ENCODE measurements at regions not wholly inside any gene's neighbourhood (a gene's known extent, or its start where the extent isn't known, plus 50 kb on each side); places are given as distances from the start of the nearest gene placed in this dataset.

DNA sequence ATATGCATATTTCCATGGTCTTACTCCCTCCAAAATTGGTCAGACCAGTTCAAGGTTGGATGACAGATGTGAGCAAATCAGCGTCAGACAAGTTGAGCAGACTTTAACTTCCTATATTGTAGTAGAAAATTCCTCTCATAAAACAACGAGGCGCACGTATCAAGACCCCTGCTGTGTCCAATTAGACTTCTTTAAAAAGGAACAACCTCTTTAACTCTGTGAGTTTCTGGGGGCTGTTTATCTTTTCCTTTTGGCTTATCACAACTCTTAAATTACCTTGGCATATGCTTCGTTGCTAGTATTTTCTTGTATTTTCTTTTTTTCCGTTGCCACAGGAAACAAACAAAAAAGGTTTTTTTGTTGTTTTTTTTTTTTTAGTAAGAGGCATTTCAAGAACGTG lies 398.2 kb upstream of the WWC1 start:
- Histone ChIP-seq H3K36me3 (replicated peaks in 1 of 2; ENCODE audit: insufficient read depth in 1 of 2, low read depth in 2 of 2) (no peaks in the 10 kb centered on the region), H3K4me3 (no peak overlapping the region), H3K27ac (no peak overlapping the region), H3K4me1 (no peaks in the 10 kb centered on the region), H3K9me3 (no peaks in the 10 kb centered on the region), H3K27me3 (no peaks in the 10 kb centered on the region)
- intact Hi-C loops (cut with DNase I) = no loop called here
- DNase-seq = no peak
- TF ChIP-seq, protein P1, sequence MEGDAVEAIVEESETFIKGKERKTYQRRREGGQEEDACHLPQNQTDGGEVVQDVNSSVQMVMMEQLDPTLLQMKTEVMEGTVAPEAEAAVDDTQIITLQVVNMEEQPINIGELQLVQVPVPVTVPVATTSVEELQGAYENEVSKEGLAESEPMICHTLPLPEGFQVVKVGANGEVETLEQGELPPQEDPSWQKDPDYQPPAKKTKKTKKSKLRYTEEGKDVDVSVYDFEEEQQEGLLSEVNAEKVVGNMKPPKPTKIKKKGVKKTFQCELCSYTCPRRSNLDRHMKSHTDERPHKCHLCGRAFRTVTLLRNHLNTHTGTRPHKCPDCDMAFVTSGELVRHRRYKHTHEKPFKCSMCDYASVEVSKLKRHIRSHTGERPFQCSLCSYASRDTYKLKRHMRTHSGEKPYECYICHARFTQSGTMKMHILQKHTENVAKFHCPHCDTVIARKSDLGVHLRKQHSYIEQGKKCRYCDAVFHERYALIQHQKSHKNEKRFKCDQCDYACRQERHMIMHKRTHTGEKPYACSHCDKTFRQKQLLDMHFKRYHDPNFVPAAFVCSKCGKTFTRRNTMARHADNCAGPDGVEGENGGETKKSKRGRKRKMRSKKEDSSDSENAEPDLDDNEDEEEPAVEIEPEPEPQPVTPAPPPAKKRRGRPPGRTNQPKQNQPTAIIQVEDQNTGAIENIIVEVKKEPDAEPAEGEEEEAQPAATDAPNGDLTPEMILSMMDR (IDR thresholded peaks at IDR 0.05) = no peak
- TF ChIP-seq POLR2A (IDR thresholded peaks at IDR 0.05) = no peak
- WGBS, 2 donors = 48 to 57% methylated on average over 7 of the region's 7 CpGs
- no peak for ATAC-seq

DNA sequence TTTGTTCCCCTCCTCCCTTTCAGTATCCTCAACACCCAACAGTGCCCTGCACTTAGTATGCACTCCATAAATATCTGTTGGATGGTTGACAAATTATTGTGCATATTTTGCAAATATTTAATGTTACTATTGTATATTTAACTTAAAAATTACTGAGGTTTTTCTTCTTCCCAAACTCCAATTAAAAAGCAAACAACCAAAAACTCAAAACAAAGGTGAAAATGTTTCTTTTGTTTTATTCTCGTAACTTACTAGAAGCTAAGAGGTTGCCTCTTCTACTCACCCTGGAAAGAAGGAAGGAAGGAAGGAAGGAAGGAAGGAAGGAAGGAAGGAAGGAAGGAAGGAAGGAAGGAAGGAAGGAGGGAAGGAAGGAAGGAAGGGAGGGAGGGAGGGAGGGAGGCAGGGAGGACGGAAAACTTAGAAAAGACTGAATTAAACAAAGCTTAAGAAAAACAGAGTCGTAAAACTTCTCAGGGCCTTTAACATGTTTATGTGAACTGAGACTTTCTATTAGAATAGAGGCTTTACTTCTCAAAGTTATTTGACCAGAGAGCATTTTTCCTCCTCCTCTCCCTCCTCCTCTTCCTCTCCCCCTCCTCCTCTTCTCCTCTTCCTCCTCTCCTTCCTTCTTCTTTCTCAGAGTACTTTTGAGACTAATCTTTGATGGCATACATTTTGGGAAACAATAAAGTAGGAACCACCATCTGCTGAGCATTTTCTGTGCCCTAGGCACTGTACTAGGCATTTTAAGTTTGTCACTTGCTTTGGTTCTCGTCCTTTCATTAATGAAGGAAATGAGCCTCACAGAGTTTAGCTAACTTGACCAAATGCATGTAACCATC lies 396.6 kb upstream of the WWC1 start:
- intact Hi-C loops (cut with DNase I) = no loop called here

DNA sequence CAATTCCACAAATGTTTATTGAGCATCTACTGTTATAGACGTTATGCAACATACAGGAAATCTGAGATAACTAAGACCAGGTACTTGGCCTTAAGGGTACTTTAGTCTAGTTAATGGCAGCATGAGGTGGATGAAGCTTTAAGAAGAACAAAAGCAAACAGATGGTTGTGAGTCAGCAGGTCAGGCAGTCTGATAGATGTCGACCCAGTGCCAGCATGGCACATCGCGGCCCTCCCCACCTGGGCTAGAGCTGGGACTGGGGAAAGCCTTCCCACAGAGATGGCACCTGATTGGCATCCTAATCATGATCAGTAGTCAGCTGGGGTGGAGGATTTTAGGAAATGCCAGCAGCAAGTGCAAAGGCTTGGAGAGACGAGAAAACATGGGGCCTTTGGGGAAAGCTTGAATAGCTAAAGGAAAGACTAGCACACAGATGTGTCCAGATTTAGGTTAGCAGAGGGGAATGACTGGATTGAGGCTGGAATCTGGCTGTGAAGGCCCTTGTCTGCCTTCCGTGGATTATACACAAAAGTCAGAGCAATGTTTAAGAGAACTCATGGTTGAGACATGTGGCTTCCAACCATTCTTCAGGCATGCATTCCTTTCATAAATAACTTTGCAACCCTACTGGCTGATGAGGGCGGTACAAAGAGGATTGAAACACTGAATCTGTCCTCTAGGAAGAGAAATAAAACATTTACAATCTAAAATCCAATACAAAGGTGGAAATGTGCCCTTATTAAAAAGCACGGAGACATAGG lies 395.4 kb upstream of the WWC1 start:
- 74 to 81% methylated on average over 8 of the region's 8 CpGs for WGBS, 2 donors
- ATAC-seq = no peak
- H3K9me3 ChIP-seq = no peaks in the 10 kb centered on the region

More for the DNA sequence above, 396.6 kb upstream of the WWC1 start:
- WGBS, 2 donors = 64 to 70% methylated on average over 4 of the region's 4 CpGs
- no peak overlapping the region for H3K4me3 ChIP-seq
- H3K9me3 ChIP-seq = no peaks in the 10 kb centered on the region
- H3K36me3 ChIP-seq (replicated peaks in 1 of 2; ENCODE audit: insufficient read depth in 1 of 2, low read depth in 2 of 2) = no peaks in the 10 kb centered on the region
- no peaks in the 10 kb centered on the region for H3K4me1 ChIP-seq
- H3K27me3 ChIP-seq = no peaks in the 10 kb centered on the region
- TF ChIP-seq, protein P1 (IDR thresholded peaks at IDR 0.05) = no peak
- DNase-seq (no peak), ATAC-seq (no peak)
- no peak overlapping the region for H3K27ac ChIP-seq

DNA sequence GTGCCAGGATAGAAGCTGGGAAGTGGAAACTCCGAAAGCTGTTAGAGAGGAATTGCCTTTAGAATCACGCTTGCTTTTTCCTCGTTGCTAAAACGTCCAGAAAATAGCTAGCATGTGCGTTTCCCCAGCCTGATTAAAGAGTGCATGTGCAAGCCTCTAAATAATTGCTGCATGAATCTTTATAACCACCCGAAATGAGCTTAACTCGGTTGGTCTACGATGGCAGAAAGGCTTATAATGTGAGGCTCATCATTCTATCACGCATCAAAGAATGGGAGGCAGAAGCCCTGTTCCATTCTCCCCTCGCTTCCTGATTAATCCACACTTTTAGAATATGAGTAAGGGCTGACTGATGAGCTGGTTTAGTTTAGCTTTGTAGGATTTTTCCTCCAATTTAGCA lies 394.6 kb upstream of the WWC1 start:
- DNase-seq (no peak), ATAC-seq (no peak)
- no peaks in the 10 kb centered on the region for H3K9me3 ChIP-seq
- TF ChIP-seq, protein P1 (IDR thresholded peaks at IDR 0.05) = no peak
- TF ChIP-seq POLR2A (IDR thresholded peaks at IDR 0.05) = no peak
- H3K27me3 ChIP-seq = no peaks in the 10 kb centered on the region
- intact Hi-C loops (cut with DNase I) = no loop called here
- H3K27ac ChIP-seq = no peak overlapping the region
- 72 to 79% methylated on average over 10 of the region's 10 CpGs for WGBS, 2 donors
- no peaks in the 10 kb centered on the region for H3K4me1 ChIP-seq
- H3K36me3 ChIP-seq (replicated peaks in 1 of 2; ENCODE audit: insufficient read depth in 1 of 2, low read depth in 2 of 2) = no peaks in the 10 kb centered on the region
- H3K4me3 ChIP-seq = no peak overlapping the region

More for the DNA sequence above, 395.4 kb upstream of the WWC1 start:
- no peaks in the 10 kb centered on the region for H3K27me3 ChIP-seq
- H3K4me1 ChIP-seq = no peaks in the 10 kb centered on the region
- intact Hi-C loops (cut with DNase I) = no loop called here
- DNase-seq = no peak
- no peak overlapping the region for H3K4me3 ChIP-seq
- TF ChIP-seq, protein P1 (IDR thresholded peaks at IDR 0.05) = no peak
- no peak for TF ChIP-seq POLR2A (IDR thresholded peaks at IDR 0.05)
- H3K27ac ChIP-seq = no peak overlapping the region
- H3K36me3 ChIP-seq (replicated peaks in 1 of 2; ENCODE audit: insufficient read depth in 1 of 2, low read depth in 2 of 2) = no peaks in the 10 kb centered on the region
